ENCODE measurements at regions not wholly inside any gene's neighbourhood (a gene's known extent, or its start where the extent isn't known, plus 50 kb on each side); places are given as distances from the start of the nearest gene placed in this dataset.
"Not testable (repeated sequence)": the region's sequence is repeated elsewhere in the genome, so short reads cannot be mapped to it uniquely, and the experiment has no call there.

GRCh38 chr20:60171313-60171712, 213.1 kb downstream of the CDH26 start:
- no peak for DNase-seq (ENCODE audit: low read depth)

DNA sequence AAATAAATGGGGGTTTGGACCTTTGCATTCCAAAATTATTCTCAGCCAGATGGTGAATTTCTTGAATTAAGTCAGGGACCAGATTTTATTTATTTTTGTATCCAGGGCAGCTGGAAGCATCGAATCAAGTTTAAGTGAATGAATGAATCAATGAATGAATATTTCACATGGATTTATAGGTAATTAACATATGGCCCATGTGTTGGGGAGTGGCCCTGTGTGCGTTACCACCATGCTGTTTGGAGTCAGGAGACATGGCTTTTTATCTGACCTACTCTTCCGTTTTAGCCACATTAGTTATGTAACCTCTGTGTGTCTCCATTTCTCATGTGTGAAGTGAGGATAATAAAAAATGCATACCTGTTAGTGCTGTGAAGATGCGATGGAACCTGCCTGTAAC, 213.5 kb downstream of the CDH26 start:
- no peak for DNase-seq (ENCODE audit: low read depth)

- no peak for DNase-seq (ENCODE audit: low read depth)
Measured at GRCh38 chr20:60172346-60172984, 214.2 kb downstream of the CDH26 start.

GRCh38 chr20:60177080-60177479, 218.9 kb downstream of the CDH26 start:
- no peak for DNase-seq (ENCODE audit: low read depth)

- no peak for DNase-seq (ENCODE audit: low read depth)
Measured at GRCh38 chr20:60180986-60181385, 222.8 kb downstream of the CDH26 start.

DNA sequence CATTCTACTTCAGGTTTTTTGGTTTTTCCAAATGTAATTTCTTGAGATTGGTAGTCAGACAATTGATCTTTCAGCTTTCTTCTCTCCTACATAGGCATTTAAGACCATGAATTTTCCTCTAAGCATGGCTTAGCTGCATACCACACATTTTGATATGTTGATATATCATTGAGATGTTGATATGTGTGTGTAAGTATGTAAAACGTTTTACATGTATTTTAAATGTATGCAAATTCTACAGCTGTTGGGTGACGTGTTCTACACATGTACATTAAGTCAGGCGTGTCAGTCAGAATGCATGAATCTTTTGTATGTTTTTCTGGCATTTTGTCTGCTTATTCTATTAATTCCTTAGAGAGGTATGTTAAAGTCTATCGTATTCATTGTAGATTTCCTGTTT, 228.2 kb downstream of the CDH26 start:
- DNase-seq (ENCODE audit: low read depth), result no peak

- DNase-seq (ENCODE audit: low read depth), result no peak
Measured at GRCh38 chr20:60187683-60188082, 229.5 kb downstream of the CDH26 start.

- DNase-seq (ENCODE audit: low read depth), result no peak
Measured at GRCh38 chr20:60191014-60191413, 232.8 kb downstream of the CDH26 start.

DNA sequence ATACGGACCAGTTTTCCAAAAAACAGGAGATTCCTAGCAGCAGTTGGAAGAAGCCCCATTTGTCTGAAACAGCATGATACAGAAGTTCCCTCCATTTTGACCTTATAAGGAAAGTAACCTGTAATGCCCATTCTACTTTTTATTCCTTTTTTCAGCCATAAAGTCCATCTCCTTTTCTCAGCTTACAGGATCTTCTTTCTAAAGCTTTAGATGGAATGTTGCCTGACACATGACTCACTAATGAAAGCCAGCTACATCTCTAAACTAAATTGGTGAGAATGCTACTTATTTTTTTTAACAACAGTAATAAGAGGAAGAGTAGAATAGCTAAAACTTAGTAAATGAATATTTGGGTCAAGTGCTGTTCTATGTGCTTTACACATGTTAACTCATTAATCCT, 234.1 kb downstream of the CDH26 start:
- DNase-seq (ENCODE audit: low read depth), result no peak

DNA sequence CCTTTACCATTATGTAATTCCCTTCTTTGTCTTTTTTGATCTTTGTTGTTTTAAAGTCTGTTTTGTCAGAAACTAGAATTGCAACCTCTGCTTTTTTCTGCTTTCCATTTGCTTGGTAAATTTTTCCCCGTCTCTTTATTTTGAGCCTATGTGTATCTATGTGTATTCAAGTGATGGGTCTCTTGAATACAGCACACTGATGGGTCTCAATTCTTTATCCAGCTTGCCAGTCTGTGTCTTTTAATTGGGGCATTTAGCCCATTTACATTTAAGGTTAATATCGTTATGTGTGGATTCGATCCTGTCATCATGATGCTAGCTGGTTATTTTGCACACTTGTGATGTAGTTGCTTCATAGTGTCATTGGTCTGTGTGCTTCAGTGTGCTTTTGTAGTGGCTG, 240.9 kb downstream of the CDH26 start:
- not testable (repeated sequence) for DNase-seq (ENCODE audit: low read depth)

DNA sequence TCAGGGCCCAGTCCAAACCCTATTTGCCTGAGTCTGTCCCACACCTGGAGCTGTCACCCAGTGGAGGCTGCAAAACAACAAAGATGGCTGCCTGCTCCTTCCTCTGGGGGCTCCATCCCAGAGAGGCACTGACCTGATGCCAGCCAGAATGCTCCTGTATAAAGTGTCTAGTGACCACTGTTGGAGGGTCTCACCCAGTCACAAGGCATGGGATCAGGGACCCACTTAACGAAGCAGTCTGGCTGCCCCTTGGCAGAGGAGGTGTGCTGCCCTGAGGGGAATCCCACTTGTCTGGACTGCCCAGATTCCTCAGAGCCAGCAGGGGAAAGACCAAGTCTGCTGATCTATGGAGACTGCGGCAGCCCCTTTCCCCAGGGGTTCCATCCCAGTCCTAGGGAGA, 241.6 kb downstream of the CDH26 start:
- no peak for DNase-seq (ENCODE audit: low read depth)

DNA sequence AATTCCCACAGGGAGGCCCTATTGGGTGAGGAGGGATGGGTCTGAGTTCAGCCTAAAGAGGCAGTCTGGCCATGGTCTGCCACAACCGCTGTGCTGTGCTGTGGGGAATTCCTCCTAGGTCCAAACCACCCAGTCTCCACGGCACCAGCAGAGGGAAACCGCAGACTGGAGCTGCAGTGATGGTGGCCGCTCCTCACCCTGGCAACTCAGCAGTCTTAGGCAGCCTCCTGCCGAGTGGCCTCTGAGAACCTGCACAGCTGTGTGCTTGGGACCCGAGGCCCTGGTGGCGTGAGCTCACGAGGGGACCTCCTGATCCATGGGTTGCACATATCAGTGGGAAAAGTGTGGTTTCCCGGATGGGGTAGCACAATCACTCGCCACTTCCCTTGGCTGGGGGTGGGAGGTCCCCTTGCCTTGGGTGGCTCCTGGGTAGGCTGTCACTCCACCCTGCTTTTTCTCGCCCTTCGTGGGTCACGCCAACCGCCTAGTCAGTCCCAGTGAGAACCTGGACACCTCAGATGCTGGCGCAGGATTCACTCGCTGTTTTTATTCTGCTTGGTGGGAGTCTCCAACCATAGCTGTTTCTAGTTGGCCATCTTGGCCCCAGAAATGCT, 242.2 kb downstream of the CDH26 start:
- no peak for DNase-seq (ENCODE audit: low read depth)

- DNase-seq (ENCODE audit: low read depth), result no peak
Measured at GRCh38 chr20:60201198-60201835, 243.1 kb downstream of the CDH26 start.

- no peak for DNase-seq (ENCODE audit: low read depth)
Measured at GRCh38 chr20:60202046-60202445, 243.8 kb downstream of the CDH26 start.

DNA sequence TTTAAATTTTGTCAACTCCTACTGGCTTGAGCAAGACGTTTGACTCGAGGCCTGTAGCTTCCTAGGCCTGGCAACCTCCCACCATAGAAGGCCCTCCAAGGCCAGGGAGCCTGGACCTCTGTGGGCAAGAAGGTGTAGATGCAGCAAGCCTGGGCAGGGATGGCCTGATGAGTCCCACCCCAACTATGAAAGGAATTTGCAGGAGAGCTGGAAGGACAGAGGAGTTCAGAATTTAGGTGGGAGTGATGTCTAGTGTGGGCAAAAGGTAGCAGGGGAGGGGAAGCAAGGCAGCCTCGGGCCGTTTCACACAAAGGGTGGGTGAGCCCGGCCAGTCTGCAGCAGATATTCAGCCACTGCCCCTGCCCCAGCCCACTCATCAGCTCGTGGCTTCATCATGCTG, 245.2 kb downstream of the CDH26 start:
- DNase-seq (ENCODE audit: low read depth), result no peak

DNA sequence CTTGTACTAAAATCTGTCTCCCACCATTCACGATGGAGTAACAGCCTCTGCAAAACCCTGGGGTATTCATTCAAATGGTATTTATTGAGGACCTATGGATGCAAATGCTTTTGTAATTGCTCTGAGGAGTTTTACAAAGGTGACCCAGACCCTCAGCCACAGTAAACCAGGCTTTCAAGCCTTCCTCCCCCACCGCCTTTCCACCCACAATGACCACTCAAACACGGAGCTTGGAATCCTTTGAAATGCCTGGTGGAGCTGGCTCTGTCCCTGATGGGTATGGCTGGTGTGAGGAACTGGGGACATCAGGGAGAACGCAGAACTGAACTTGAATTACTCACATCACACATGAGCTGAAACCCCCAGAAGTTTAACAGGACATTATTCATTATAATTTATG, 246.4 kb downstream of the CDH26 start:
- DNase-seq (ENCODE audit: low read depth), result no peak

- no peak for DNase-seq (ENCODE audit: low read depth)
Measured at GRCh38 chr20:60206259-60206658, 248.0 kb downstream of the CDH26 start.

DNA sequence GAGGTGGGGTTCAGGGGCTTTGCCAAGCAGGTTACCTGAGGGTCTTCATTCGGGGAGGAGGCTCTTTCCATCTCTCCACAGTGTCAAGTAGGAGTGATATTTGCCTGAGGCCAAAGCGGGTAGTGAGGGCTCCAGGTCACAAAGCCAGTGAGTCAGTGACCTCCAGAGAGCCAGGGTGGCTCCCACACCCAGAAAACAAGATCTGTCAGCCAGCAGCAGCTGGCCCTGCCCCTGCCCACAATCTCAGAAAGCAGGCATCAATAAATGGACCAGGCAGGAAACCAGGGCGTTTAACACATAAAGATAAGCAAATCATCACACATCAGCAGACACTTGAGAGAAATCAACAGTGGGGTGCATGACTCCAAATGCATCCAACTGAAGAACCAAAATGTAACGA, 250.8 kb downstream of the CDH26 start:
- DNase-seq (ENCODE audit: low read depth), result no peak

GRCh38 chr20:60210779-60211617, 252.8 kb downstream of the CDH26 start:
- DNase-seq (ENCODE audit: low read depth), result peak; percentile 20

GRCh38 chr20:60211618-60212463, 253.6 kb downstream of the CDH26 start:
- DNase-seq (ENCODE audit: low read depth), result no peak

DNA sequence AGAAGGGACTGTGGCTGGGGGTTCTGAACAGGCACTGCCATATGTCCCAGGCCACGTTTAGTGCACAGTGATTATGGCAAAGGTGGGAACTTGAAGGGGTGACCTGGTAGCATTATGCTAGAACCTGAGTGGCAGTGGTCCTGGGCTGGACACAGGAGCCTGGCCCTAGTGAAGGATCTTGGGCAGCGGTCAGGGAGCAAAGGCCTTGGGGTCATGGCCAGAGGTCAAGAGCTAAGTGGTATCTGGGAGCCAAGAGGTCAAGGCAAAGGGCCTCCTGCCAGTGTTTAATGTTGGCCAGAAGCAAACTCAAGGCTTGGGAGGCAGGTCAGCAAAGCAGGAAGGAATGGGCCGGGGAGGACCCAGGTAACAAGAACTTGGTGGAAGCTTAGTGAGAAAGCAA, 254.5 kb downstream of the CDH26 start:
- DNase-seq (ENCODE audit: low read depth), result no peak

All from T follicular helper cell (primary cell).